ENCODE measurements at regions not wholly inside any gene's neighbourhood (a gene's known extent, or its start where the extent isn't known, plus 50 kb on each side); places are given as distances from the start of the nearest gene placed in this dataset.

GRCh38 chr14:58963873-58964597 lies 224.4 kb upstream of the DAAM1 start:
- H3K27me3 ChIP-seq (ENCODE audit: insufficient read depth, low read length) = no peaks in the 10 kb centered on the region
- no peak overlapping the region for H2BK15ac ChIP-seq (ENCODE audit: low read depth, low read length)
- H3K18ac ChIP-seq (ENCODE audit: insufficient read length, low read depth, low read length) = no peak overlapping the region
- no peak for TF ChIP-seq CTCF (conservative IDR thresholded peaks at IDR 0.05)
- Mint-ChIP-seq H3K27ac (no peak overlapping the region), H3K36me3 (ENCODE audit: insufficient read depth in 1 of 3, low read depth in 3 of 3) (no peaks in the 10 kb centered on the region), H3K27me3 (ENCODE audit: low read depth) (no peaks in the 10 kb centered on the region), H3K4me3 (no peak overlapping the region), H3K9me3 (no peaks in the 10 kb centered on the region), H3K4me1 (peaks cover 8 to 10% of the 10 kb centered on the region in 2 experiments)
- H2BK20ac ChIP-seq (ENCODE audit: low read depth, low read length, poor library complexity, severe bottlenecking) = no peak overlapping the region
- H4K20me1 ChIP-seq (ENCODE audit: control insufficient read depth, insufficient read depth, insufficient read length) = no peaks in the 10 kb centered on the region
- no peak overlapping the region for H4K8ac ChIP-seq (replicated peaks; ENCODE audit: insufficient read length, low read depth, low read length)
- H2AFZ ChIP-seq (ENCODE audit: low read length) = no peak overlapping the region
- H3K79me1 ChIP-seq (ENCODE audit: insufficient read depth, low read depth, low read length, poor library complexity, severe bottlenecking) = no peaks in the 10 kb centered on the region
- no peaks in the 10 kb centered on the region for H3K79me2 ChIP-seq (ENCODE audit: insufficient read depth, low read length)
- H3T11ph ChIP-seq (ENCODE audit: low read length) = no peak overlapping the region
- H2BK5ac ChIP-seq (ENCODE audit: insufficient read length, low read length) = no peak overlapping the region
- H3K14ac ChIP-seq (ENCODE audit: insufficient read depth, low read length) = no peak overlapping the region
- no peak overlapping the region for H4K91ac ChIP-seq (ENCODE audit: insufficient read length, low read depth, low read length)
- no peak overlapping the region for H2BK12ac ChIP-seq (ENCODE audit: insufficient read length, low read depth, low read length)
- no peaks in the 10 kb centered on the region for H3K9me3 ChIP-seq (ENCODE audit: control insufficient read depth, low read depth, low read length)
- no peak overlapping the region for H3K9ac ChIP-seq (ENCODE audit: extremely low read depth, insufficient read length, low read length)
- WGBS (ENCODE audit: extremely low coverage, insufficient read length, low lambda C conversion rate) = no CpG with 5 or more reads among the region's 5 CpGs
- no peak overlapping the region for H3K27ac ChIP-seq (ENCODE audit: insufficient read length, low read depth, low read length)
- no peak overlapping the region for H3K4me2 ChIP-seq (ENCODE audit: insufficient read depth, insufficient read length, low read length)
- no peaks in the 10 kb centered on the region; the same call in 1 of the 2 replicates for H3K4me1 ChIP-seq (ENCODE audit: insufficient read depth, low read length)
- H3K23me2 ChIP-seq (ENCODE audit: insufficient read length, low read depth, low read length, poor library complexity, severe bottlenecking) = no peaks in the 10 kb centered on the region
- no peak overlapping the region for H2BK120ac ChIP-seq (ENCODE audit: low read depth, low read length, poor library complexity, severe bottlenecking)
- no peak overlapping the region for H3K23ac ChIP-seq (ENCODE audit: insufficient read length, low read depth, low read length)
- no peak for DNase-seq
- no peak overlapping the region for H3K56ac ChIP-seq (ENCODE audit: insufficient read length, low read depth, low read length)
- no peak overlapping the region for H4K5ac ChIP-seq (ENCODE audit: insufficient read length, low read depth, low read length)
- H3K4ac ChIP-seq (ENCODE audit: low read depth, low read length) = no peak overlapping the region
- no peak overlapping the region for H2AK5ac ChIP-seq (ENCODE audit: insufficient read length, low read length)
